ENCODE measurements at regions not wholly inside any gene's neighbourhood (a gene's known extent, or its start where the extent isn't known, plus 50 kb on each side); places are given as distances from the start of the nearest gene placed in this dataset.

DNA sequence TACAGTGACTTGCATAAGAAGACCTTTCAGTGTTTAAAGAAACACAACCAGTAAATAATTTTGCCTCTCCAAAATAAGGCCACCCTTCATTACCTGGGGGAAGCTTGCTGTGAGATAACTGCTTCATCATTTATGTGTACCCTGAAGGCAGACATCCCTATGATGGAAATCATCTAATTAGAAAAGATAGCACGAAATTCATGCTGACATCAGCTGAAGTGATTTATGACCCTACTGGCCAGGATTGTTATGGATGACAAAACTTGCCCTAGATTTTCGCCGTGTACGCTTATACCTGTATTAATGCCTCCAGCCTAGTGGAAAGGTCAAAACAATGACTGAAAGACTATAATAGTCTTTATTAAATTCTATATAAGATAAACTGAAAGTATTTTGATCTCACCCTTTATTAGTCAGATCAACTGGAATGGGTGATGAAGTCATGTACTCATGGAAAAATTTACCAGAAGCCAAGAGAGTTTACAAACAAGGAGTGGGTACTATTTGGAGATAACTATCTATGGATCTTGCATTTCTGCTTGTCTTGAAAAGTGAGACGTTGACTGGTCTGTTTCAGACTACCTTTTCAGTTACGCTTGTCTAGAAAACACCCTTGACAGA, 114.2 kb downstream of the PPP1R3A start:
- no peak for DNase-seq
- in situ Hi-C loops (cut with HindIII; ENCODE audit: low pct_ligation_motif_present, low sequenced_read_pairs) = no loop called here
- TF ChIP-seq, protein P1, sequence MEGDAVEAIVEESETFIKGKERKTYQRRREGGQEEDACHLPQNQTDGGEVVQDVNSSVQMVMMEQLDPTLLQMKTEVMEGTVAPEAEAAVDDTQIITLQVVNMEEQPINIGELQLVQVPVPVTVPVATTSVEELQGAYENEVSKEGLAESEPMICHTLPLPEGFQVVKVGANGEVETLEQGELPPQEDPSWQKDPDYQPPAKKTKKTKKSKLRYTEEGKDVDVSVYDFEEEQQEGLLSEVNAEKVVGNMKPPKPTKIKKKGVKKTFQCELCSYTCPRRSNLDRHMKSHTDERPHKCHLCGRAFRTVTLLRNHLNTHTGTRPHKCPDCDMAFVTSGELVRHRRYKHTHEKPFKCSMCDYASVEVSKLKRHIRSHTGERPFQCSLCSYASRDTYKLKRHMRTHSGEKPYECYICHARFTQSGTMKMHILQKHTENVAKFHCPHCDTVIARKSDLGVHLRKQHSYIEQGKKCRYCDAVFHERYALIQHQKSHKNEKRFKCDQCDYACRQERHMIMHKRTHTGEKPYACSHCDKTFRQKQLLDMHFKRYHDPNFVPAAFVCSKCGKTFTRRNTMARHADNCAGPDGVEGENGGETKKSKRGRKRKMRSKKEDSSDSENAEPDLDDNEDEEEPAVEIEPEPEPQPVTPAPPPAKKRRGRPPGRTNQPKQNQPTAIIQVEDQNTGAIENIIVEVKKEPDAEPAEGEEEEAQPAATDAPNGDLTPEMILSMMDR (IDR thresholded peaks at IDR 0.05; ENCODE audit: low read depth, low read length, missing control alignments) = no peak
- no peaks in the 10 kb centered on the region for H3K36me3 ChIP-seq (replicated peaks)
- no peak overlapping the region for H3K27ac ChIP-seq
- H3K4me3 ChIP-seq (ENCODE audit: low read depth, low read length) = no peak overlapping the region
- no peaks in the 10 kb centered on the region for H3K27me3 ChIP-seq (replicated peaks)

GRCh38 chr7:113801751-113802150, 117.1 kb downstream of the PPP1R3A start:
- H3K36me3 ChIP-seq (replicated peaks) = no peaks in the 10 kb centered on the region
- no peak for DNase-seq
- H3K27ac ChIP-seq = no peak overlapping the region
- H3K4me3 ChIP-seq (ENCODE audit: low read depth, low read length) = no peak overlapping the region
- in situ Hi-C loops (cut with HindIII; ENCODE audit: low pct_ligation_motif_present, low sequenced_read_pairs) = no loop called here
- H3K27me3 ChIP-seq (replicated peaks) = no peaks in the 10 kb centered on the region
- TF ChIP-seq, protein P1 (IDR thresholded peaks at IDR 0.05; ENCODE audit: low read depth, low read length, missing control alignments) = no peak

DNA sequence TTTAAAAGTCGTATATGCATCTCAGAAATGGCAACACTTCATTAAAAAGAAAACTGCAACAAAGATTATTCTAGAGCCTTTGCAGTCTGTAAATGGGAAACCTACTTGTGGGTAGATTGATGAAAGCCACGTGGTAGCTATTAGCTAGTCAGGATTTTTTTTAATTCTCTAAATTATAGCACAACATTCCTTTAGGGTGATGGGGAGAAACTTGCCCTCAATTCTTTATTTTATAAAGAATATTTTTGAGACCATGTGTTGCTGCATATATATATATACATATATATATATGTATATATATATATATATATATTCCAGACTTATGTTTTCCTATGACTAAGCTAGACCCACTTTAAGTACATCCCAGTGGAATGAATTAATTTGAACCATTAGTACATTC, 118.0 kb downstream of the PPP1R3A start:
- TF ChIP-seq, protein P1 (IDR thresholded peaks at IDR 0.05; ENCODE audit: low read depth, low read length, missing control alignments) = no peak
- Histone ChIP-seq H3K27me3 (replicated peaks) (no peaks in the 10 kb centered on the region), H3K27ac (no peak overlapping the region), H3K4me3 (ENCODE audit: low read depth, low read length) (no peak overlapping the region), H3K36me3 (replicated peaks) (no peaks in the 10 kb centered on the region)
- no peak for DNase-seq
- in situ Hi-C loops (cut with HindIII; ENCODE audit: low pct_ligation_motif_present, low sequenced_read_pairs) = no loop called here

DNA sequence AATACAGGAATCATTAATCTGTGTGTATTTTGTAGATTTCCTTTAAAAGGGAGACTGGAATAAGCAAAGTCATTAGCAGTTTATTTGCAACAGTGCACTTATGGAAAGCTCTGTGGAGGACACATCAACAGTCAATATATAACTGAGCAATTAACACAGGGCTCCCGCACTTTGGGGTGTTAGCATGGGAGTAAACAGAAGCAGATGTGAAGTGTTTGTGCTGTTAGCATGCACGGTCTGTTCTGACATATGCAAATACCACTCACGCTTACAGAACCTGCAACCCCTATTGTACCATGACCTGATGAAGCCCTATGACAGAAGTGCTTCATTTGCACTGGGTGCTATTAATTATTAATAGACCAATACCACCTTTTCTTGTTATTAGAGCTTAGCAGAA, 118.9 kb downstream of the PPP1R3A start:
- in situ Hi-C loops (cut with HindIII; ENCODE audit: low pct_ligation_motif_present, low sequenced_read_pairs) = no loop called here
- Histone ChIP-seq H3K27me3 (replicated peaks) (no peaks in the 10 kb centered on the region), H3K27ac (no peak overlapping the region), H3K36me3 (replicated peaks) (no peaks in the 10 kb centered on the region), H3K4me3 (ENCODE audit: low read depth, low read length) (no peak overlapping the region)
- no peak for DNase-seq
- TF ChIP-seq, protein P1 (IDR thresholded peaks at IDR 0.05; ENCODE audit: low read depth, low read length, missing control alignments) = no peak

- in situ Hi-C loops (cut with HindIII; ENCODE audit: low pct_ligation_motif_present, low sequenced_read_pairs) = no loop called here
- Histone ChIP-seq H3K27ac (peak overlapping the region; percentile 93), H3K27me3 (replicated peaks) (no peaks in the 10 kb centered on the region), H3K36me3 (replicated peaks) (no peaks in the 10 kb centered on the region), H3K4me3 (ENCODE audit: low read depth, low read length) (no peak overlapping the region)
- TF ChIP-seq, protein P1 (IDR thresholded peaks at IDR 0.05; ENCODE audit: low read depth, low read length, missing control alignments) = no peak
- DNase-seq = no peak
Measured at GRCh38 chr7:113797420-113798010, 121.3 kb downstream of the PPP1R3A start.

- Histone ChIP-seq H3K36me3 (replicated peaks) (no peaks in the 10 kb centered on the region), H3K4me3 (ENCODE audit: low read depth, low read length) (no peak overlapping the region), H3K27ac (peak overlapping the region; percentile 93), H3K27me3 (replicated peaks) (no peaks in the 10 kb centered on the region)
- DNase-seq = peak; percentile 95
- in situ Hi-C loops (cut with HindIII; ENCODE audit: low pct_ligation_motif_present, low sequenced_read_pairs) = no loop called here
- TF ChIP-seq, protein P1 (IDR thresholded peaks at IDR 0.05; ENCODE audit: low read depth, low read length, missing control alignments) = no peak
Measured at GRCh38 chr7:113796557-113796956, 122.3 kb downstream of the PPP1R3A start.

Measured in brain microvascular endothelial cell (primary cell).